ENCODE measurements at regions not wholly inside any gene's neighbourhood (a gene's known extent, or its start where the extent isn't known, plus 50 kb on each side); places are given as distances from the start of the nearest gene placed in this dataset.

DNA sequence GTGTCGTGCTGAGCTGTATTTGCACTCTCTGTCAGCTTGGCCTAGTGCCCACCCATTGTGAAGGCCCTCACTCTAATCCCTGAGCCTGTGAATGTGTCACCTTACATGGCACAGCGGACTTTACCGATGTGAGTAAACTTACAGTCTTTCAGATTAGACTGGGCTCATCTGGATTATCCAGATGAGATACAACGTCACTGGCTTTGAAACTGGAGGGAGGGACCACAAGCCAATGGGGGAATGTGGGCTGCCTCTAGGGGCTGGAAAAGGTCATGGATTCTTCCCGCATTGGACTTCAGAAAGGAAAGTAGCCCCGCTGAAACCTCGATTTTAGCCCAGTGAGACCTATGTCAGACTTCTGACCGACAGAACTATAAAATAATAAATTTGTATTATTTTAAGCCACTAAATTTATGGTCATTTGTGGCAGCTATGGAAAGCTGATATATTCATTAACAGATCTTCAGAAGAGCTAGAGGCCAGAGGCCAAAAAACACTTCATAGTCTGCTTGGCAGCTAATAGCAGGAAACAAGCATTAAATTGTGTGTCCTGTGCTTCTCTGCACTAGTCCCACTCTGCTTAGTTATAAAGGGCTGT lies 139.0 kb upstream of the GAS1 start:
- TF ChIP-seq CREB1 (CRISPR knock-in tag; IDR thresholded peaks at IDR 0.05; ENCODE audit: low read depth): no peak
- TF ChIP-seq CTCF (conservative IDR thresholded peaks at IDR 0.05; ENCODE audit: low read depth in 2 of 2): no peak
- no peak for TF ChIP-seq STAT1 (IDR thresholded peaks at IDR 0.05; ENCODE audit: unreplicated experiment)
